HG02798 (cell line): ENCODE measurements at regions not wholly inside any gene's neighbourhood (a gene's known extent, or its start where the extent isn't known, plus 50 kb on each side); places are given as distances from the start of the nearest gene placed in this dataset.
"Not testable (repeated sequence)": the region's sequence is repeated elsewhere in the genome, so short reads cannot be mapped to it uniquely, and the experiment has no call there.

Source experiments
- ATAC-seq: cut with Tn5 transposase; IDR thresholded peaks from one replicate; pipeline ENCODE4 v1.9.1; 2021; ENCODE audit warnings: mild to moderate bottlenecking; ENCODE audit not compliant: unreplicated experiment, poor library complexity

DNA sequence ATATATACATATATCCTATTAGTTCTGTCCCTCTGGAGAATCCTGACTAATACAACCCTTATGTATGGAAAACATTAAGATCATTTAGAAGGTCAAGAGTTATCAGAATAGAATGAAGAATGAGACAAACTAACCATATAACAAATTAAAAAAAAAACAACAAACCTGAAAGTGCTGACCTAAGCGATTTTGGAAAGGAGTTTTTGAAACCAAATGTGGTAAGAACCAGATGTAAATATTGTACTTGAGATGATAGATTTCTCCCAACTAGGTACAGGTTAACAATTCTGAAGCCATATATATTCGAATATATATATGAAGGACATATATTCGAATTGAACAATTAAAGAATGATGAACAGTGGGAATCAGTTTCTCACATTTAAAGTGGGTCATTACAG is 917.8 kb upstream of the SLC39A10 start:
- ATAC-seq: no peak

- no peak for ATAC-seq
These were observed 921.0 kb upstream of the SLC39A10 start for GRCh38 chr2:194735837-194736542.

DNA sequence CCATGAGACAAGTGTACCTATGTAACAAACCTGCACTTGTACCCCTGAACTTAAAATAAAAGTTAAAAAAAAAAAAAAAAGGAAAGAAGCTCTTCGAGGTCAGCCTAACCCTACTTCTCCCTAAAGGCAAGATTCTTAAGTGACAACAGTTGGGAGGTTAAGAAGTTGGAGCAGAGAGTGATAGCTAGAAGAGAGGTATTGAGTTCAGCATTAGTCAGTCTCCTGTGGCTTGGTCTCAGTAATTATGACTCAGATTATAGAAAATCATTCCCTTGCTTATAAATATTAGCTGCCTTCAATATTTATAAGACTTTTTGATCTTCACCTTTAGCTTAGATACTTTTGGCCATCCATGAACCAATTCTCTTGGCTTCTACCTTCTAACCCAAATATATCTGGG is 926.8 kb upstream of the SLC39A10 start:
- no peak for ATAC-seq

DNA sequence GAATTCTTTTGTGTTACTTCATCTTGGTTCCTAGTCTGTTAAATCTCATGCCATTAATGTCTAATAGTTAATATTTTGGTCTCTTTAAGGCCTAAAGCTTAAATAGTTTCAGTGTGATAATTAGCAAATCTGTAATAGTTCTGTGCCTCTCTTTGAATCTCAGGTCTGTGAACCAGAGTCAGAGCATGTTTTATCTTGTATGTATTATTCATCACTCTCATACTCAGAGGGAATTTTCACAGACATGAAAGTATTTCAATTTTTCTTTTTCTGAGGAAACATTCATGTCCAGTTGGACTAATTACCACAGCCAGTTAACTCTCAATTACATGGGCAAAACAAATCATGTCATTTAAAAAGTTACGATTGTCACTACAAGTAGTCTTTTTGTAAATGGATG is 931.9 kb upstream of the SLC39A10 start:
- ATAC-seq: no peak

DNA sequence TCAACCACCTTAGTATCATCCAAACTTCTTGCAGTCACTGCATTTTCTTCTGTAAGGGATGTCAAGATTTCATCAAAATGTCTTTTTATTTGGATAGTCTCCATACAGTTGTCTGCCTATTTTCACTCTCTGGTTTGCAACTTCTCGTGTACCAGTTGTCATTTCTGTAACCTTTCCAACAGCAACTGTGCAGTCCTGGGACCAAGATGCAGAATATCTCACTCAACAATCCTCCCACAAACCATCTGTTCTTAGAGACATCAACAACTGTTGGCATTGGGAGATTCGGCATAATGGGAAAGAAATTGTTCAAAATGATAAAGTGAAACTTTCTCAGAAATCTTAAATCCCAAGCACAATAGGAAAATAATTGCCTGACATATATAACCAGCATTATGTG is 933.6 kb upstream of the SLC39A10 start:
- ATAC-seq: no peak

DNA sequence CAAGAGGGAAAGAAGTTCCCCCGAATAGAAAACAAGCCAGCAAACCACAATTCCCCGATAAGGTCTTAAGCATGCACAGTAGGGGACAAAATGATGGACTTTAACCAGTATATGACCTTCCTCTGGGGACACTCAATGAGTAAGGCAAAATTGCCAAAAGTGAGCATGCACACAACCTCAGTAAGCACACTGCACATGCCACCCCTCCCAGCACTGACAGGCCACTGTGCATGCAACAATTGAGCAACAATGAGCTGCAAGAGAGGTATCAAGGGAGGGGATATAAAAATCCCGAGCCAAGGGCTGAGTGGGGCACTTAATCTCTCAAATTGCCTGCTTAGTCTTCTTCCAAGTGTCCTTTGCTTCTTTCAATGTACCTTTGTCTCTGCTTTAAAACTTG is 935.8 kb upstream of the SLC39A10 start:
- no peak for ATAC-seq

DNA sequence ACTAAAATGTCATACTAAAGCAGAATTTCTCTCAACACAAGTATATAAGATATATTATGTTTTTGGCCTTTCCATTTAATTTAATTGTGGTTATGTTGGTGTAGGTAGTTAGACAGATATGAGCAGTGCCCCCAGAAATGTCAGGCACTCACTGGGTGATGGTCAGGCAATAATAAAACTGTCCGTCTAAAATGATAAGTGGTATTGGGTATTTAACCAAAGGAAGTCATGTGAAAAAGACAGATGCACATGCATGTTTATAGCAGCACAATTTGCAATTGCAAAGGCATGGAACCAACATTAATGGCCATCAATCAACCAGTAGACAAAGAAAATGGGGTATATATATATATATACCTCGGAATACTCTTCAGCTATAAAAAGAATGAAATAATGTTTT is 936.6 kb upstream of the SLC39A10 start:
- ATAC-seq: no peak

DNA sequence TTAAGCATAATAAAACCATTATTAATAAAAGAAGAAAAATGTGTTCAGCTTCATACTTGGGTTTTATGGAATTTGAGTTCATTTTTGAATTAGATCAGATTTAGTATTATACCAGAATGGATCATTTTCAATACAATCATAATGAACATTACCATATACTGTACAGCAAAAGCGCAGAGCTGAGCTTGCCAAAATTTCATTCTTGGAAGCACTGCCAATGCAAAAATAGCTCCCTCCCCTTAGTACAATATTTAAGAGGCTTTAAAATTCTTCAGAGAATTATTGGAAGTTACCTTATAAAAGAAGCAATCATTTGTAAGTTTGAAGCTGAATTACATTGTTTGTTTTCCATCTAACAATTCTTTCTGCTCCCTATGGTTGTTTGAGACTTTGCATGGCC is 938.1 kb upstream of the SLC39A10 start:
- ATAC-seq: no peak

DNA sequence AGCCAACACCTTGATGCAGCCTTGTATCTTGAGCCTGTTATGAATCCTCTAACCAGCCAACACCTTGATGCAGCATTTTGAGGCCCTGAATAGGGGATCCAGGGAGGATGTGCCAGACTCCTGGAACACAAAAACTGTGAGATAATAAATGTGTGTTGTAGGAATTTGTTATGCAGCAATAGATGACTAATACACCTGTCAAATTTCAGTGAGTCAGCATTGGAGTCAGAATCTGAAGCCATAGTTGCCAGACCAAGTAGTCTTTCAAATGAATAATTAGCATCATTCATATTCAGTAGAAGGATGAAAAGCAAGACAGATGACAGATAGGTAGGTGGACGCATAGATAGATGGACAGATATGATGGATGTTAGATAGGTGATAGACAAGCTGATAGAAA is 942.5 kb upstream of the SLC39A10 start:
- no peak for ATAC-seq

DNA sequence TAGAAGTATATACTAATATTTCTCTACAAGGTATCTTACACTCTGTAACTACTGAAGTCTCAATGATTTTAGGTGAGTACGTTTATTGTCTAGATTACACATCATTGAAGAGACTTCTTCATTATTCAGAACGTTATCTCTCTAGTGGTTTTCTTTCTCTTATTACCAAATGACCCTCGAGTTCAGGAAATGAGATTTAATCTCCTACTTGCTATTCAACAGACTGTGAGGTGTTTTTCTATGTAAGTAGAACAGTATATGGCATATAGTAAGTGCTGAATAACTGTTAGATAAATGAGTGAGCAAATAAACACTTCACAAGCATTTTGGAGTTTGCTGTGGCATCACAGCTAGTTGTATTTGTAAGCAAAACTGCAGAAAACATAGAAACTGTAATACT is 947.2 kb upstream of the SLC39A10 start:
- ATAC-seq: no peak

DNA sequence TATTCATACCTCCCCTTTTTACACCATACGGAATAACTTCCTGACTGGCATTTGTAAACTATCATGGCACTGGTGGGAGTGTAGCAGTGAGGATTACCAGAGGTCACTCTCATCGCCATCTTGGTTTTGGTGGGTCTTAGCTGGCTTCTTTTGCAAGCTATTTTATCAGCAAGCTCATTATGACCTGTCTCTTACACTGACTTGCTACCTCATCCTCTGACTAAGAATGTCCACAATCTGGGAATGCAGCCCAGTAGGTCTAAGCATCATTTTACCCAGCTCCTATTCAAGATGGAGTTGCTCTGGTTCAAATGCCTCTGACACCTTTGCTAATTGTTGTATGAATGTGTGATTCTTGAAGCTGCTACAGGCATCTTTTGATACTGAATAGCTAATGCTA is 950.8 kb upstream of the SLC39A10 start:
- ATAC-seq: no peak

DNA sequence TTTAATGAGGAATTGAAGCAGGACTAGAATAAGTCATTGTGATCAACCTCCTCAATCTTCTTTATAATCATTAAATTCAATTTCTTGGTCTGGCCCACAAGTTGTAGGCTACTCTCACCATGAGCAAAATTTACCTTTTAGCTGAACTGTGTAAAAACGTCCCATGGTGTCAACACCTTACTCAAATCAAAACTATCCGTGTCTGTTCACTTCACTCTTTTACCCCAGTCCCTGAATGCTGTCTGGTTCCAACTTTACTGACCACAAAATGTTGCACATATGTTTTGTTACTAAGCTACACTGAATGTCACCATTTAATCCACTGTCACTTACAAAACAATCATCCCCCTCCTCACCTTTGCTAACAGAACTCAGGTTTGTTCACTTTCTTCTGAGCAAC is 951.6 kb upstream of the SLC39A10 start:
- peak; percentile 57 for ATAC-seq

- no peak for ATAC-seq
These were observed 956.3 kb upstream of the SLC39A10 start for GRCh38 chr2:194700726-194701125.

GRCh38 chr2:194700116-194700515 is 956.9 kb upstream of the SLC39A10 start:
- no peak for ATAC-seq

- ATAC-seq: no peak
These were observed 959.0 kb upstream of the SLC39A10 start for GRCh38 chr2:194698012-194698411.

GRCh38 chr2:194697439-194697838 is 959.6 kb upstream of the SLC39A10 start:
- no peak for ATAC-seq

DNA sequence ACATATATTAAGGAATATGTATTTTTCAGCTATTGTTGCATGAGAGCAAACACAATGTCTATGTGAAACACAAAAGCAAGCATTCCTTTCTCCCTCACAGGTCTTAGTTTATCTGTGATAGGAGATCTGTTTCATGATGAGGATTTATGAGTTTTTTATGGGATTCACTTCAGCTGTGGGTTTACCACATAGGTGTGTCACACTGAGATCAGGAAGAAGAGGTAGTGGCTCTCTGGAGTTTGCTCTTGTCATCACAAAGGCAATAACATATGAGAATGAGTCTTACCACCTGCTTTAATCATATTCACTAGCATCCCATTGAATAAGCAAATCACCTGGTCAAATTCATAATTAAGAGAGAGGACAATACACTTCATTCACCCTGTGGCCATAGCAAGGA is 960.3 kb upstream of the SLC39A10 start:
- ATAC-seq: no peak

GRCh38 chr2:194686569-194686968 is 970.5 kb upstream of the SLC39A10 start:
- no peak for ATAC-seq

GRCh38 chr2:194674043-194674442 is 983.0 kb upstream of the SLC39A10 start:
- peak; percentile 56 for ATAC-seq

DNA sequence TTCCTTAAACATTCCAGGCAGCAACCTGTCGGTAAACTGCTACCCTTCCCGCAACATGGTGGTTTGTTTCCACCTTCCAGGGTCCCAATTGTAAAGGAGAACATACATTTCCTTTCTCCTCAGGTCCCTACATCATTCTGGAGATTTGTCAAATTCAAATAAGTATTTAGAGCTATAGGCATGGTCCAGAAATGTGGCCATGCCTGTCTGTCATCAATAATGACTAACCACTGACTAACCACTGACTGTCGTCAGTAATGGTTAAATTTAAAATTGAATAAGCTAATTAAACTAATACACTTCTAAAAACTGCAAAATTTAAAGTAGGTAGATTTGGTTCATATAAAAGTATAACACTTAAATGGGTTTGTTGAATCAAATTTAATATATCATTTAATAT is 984.0 kb upstream of the SLC39A10 start:
- no peak for ATAC-seq

GRCh38 chr2:194661431-194661830 is 995.6 kb upstream of the SLC39A10 start:
- no peak for ATAC-seq

GRCh38 chr2:194639057-194639456 is 1018.0 kb upstream of the SLC39A10 start:
- not testable (repeated sequence) for ATAC-seq

DNA sequence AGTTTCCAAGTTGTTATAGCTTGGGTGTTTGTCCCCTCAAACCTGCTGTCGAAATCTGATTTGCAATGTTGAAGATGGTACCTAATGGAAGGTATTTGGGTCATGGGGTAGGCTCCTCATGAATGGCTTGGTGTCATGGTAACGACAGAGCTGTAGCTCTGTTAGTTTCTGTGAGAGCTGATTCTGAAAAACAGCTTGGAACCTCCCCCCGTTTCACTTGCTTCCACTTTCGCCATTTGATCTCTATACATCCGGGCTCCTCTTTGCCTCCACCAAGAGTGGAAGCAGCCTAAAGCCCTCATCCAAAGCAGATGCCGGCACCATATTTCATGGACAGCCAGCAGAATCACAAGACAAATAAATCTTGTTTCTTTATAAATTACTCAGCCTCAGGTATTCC is 1035.1 kb upstream of the SLC39A10 start:
- ATAC-seq: no peak
